H9 (cell line): ENCODE measurements at regions not wholly inside any gene's neighbourhood (a gene's known extent, or its start where the extent isn't known, plus 50 kb on each side); places are given as distances from the start of the nearest gene placed in this dataset.

Source experiments
- DNase-seq: peaks from one replicate; pipeline ENCODE4 v3.0.0-alpha.2; 2017
- H2AFZ ChIP-seq: one replicate; pipeline ENCODE4 v1.6.1; 2013; ENCODE audit warnings: mild to moderate bottlenecking, low read length, control low read depth, moderate library complexity
- H2AK5ac ChIP-seq: 2 replicates; pipeline ENCODE4 v1.6.1; 2013; ENCODE audit warnings: low read length, control low read depth, mixed read lengths; ENCODE audit not compliant: insufficient read length
- H2BK120ac ChIP-seq: one replicate; pipeline ENCODE4 v1.6.1; 2013; ENCODE audit warnings: low read depth, mild to moderate bottlenecking, low read length, control low read depth, inconsistent platforms; ENCODE audit not compliant: poor library complexity, severe bottlenecking
- H2BK12ac ChIP-seq: 2 replicates; pipeline ENCODE4 v1.6.1; 2013; ENCODE audit warnings: low read length, control low read depth, mixed read lengths, low read depth; ENCODE audit not compliant: insufficient read length
- H2BK15ac ChIP-seq: 2 replicates; pipeline ENCODE4 v1.6.1; 2013; ENCODE audit warnings: low read depth, low read length, control low read depth
- H2BK20ac ChIP-seq: one replicate; pipeline ENCODE4 v1.6.1; 2013; ENCODE audit warnings: low read depth, mild to moderate bottlenecking, low read length, control low read depth, inconsistent platforms; ENCODE audit not compliant: poor library complexity, severe bottlenecking
- H2BK5ac ChIP-seq: 2 replicates; pipeline ENCODE4 v1.6.1; 2013; ENCODE audit warnings: low read length, control low read depth, mixed read lengths; ENCODE audit not compliant: insufficient read length
- H3K14ac ChIP-seq: 2 replicates; pipeline ENCODE4 v1.6.1; 2013; ENCODE audit warnings: low read length, control low read depth; ENCODE audit not compliant: insufficient read depth
- H3K18ac ChIP-seq: 2 replicates; pipeline ENCODE4 v1.6.1; 2013; ENCODE audit warnings: low read depth, mild to moderate bottlenecking, mixed read lengths, low read length, control low read depth; ENCODE audit not compliant: insufficient read length
- H3K23ac ChIP-seq: 2 replicates; pipeline ENCODE4 v1.6.1; 2013; ENCODE audit warnings: low read length, control low read depth, mixed read lengths, low read depth; ENCODE audit not compliant: insufficient read length
- H3K23me2 ChIP-seq: 2 replicates; pipeline ENCODE4 v1.6.1; 2013; ENCODE audit warnings: low read depth, mild to moderate bottlenecking, mixed read lengths, low read length, control low read depth; ENCODE audit not compliant: insufficient read length, poor library complexity, severe bottlenecking
- H3K27ac ChIP-seq: 2 replicates; pipeline ENCODE4 v1.5.1; 2013; ENCODE audit warnings: low read length, control low read depth, mixed read lengths, low read depth; ENCODE audit not compliant: insufficient read length
- H3K27me3 ChIP-seq: 2 replicates; pipeline ENCODE4 v1.6.1; 2013; ENCODE audit warnings: low read length, control low read depth, inconsistent platforms; ENCODE audit not compliant: insufficient read depth
- H3K4ac ChIP-seq: 2 replicates; pipeline ENCODE4 v1.6.1; 2013; ENCODE audit warnings: low read depth, mild to moderate bottlenecking, control low read depth, inconsistent platforms, low read length, moderate library complexity
- H3K4me1 ChIP-seq: 2 replicates; pipeline ENCODE4 v1.6.1; 2013; ENCODE audit warnings: low read length, control low read depth, inconsistent platforms; ENCODE audit not compliant: insufficient read depth
- H3K4me2 ChIP-seq: 2 replicates; pipeline ENCODE4 v1.6.1; 2013; ENCODE audit warnings: low read length, control low read depth, mixed read lengths; ENCODE audit not compliant: insufficient read length, insufficient read depth
- H3K56ac ChIP-seq: 2 replicates; pipeline ENCODE4 v1.6.1; 2013; ENCODE audit warnings: low read depth, mild to moderate bottlenecking, mixed read lengths, low read length, control low read depth; ENCODE audit not compliant: insufficient read length
- H3K79me1 ChIP-seq: 2 replicates; pipeline ENCODE4 v1.6.1; 2013; ENCODE audit warnings: low read depth, mild to moderate bottlenecking, moderate library complexity, low read length, control low read depth, inconsistent platforms; ENCODE audit not compliant: insufficient read depth, poor library complexity, severe bottlenecking
- H3K79me2 ChIP-seq: 2 replicates; pipeline ENCODE4 v1.6.1; 2013; ENCODE audit warnings: low read length, control low read depth, inconsistent platforms; ENCODE audit not compliant: insufficient read depth
- H3K9ac ChIP-seq: 2 replicates; pipeline ENCODE4 v1.6.1; 2013; ENCODE audit warnings: low read length, control low read depth, mixed read lengths; ENCODE audit not compliant: insufficient read length; ENCODE audit errors: extremely low read depth
- H3K9me3 ChIP-seq: one replicate; pipeline ENCODE4 v1.6.1; 2013; ENCODE audit warnings: low read depth, low read length, inconsistent platforms; ENCODE audit not compliant: control insufficient read depth
- H3T11ph ChIP-seq: one replicate; pipeline ENCODE4 v1.6.1; 2013; ENCODE audit warnings: mild to moderate bottlenecking, low read length, control low read depth, inconsistent platforms
- H4K20me1 ChIP-seq: one replicate; pipeline ENCODE4 v1.6.1; 2013; ENCODE audit not compliant: control insufficient read depth, insufficient read length, insufficient read depth
- H4K5ac ChIP-seq: 2 replicates; pipeline ENCODE4 v1.6.1; 2013; ENCODE audit warnings: low read depth, mild to moderate bottlenecking, mixed read lengths, low read length, control low read depth; ENCODE audit not compliant: insufficient read length
- H4K8ac ChIP-seq: replicated peaks from 2 replicates; pipeline ENCODE4 v1.6.1; 2013; ENCODE audit warnings: low read length, control low read depth, mixed read lengths, low read depth; ENCODE audit not compliant: insufficient read length
- H4K91ac ChIP-seq: 2 replicates; pipeline ENCODE4 v1.6.1; 2013; ENCODE audit warnings: low read depth, mild to moderate bottlenecking, moderate library complexity, mixed read lengths, low read length, control low read depth; ENCODE audit not compliant: insufficient read length
- H3K27ac Mint-ChIP-seq, 3 experiments: 2 replicates in 2 of 3; 3 replicates in 1 of 3; pipeline ENCODE4 v1.8.0; 2020 to 2021; ENCODE audit warnings: mixed read lengths in 3 of 3, mild to moderate bottlenecking in 1 of 3, moderate library complexity in 1 of 3
- H3K27me3 Mint-ChIP-seq: 2 replicates; pipeline ENCODE4 v1.8.0; 2021; ENCODE audit warnings: low read depth, mild to moderate bottlenecking, moderate library complexity, mixed read lengths
- H3K36me3 Mint-ChIP-seq, 3 experiments: 2 replicates in 2 of 3; 3 replicates in 1 of 3; pipeline ENCODE4 v1.8.0; 2020 to 2021; ENCODE audit warnings: low read depth in 3 of 3, mixed read lengths in 3 of 3; ENCODE audit not compliant: insufficient read depth in 1 of 3
- H3K4me1 Mint-ChIP-seq, 2 experiments: 2 replicates each; pipeline ENCODE4 v1.8.0; 2020; ENCODE audit warnings: mixed read lengths in 2 of 2
- H3K4me3 Mint-ChIP-seq, 2 experiments: 2 replicates in 1 of 2; 3 replicates in 1 of 2; pipeline ENCODE4 v1.8.0; 2020 to 2021; ENCODE audit warnings: mild to moderate bottlenecking in 2 of 2, mixed read lengths in 2 of 2, moderate library complexity in 1 of 2
- H3K9me3 Mint-ChIP-seq, 2 experiments: 2 replicates in 1 of 2; 3 replicates in 1 of 2; pipeline ENCODE4 v1.8.0; 2020; ENCODE audit warnings: mild to moderate bottlenecking in 2 of 2, mixed read lengths in 2 of 2, moderate library complexity in 1 of 2
- CTCF ChIP-seq: fragments of 200-600 bp; sonication (generic); conservative IDR thresholded peaks from 3 replicates; pipeline ENCODE4 v1.8.0; 2021; ENCODE audit warnings: antibody characterized with exemption, mild to moderate bottlenecking
- WGBS: extraction: QIAGEN DNeasy Blood & Tissue Kit; methylation state at CpG from one replicate; pipeline ENCODE4 v1.1.7; 2013; ENCODE audit warnings: missing lambda C conversion rate, low lambda C conversion rate, mixed read lengths; ENCODE audit not compliant: insufficient read length; ENCODE audit errors: extremely low coverage; 5-methylcytosine and 5-hydroxymethylcytosine counted together

GRCh38 chr1:224865510-224865909, 64.0 kb upstream of the DNAH14 start:
- no peak for TF ChIP-seq CTCF
- H3K4me1 Mint-ChIP-seq: no peaks in the 10 kb centered on the region; a peak in 1 of 4 replicates

More at GRCh38 chr1:224865510-224865909, 64.0 kb upstream of the DNAH14 start:
- no peak overlapping the region for H3K14ac ChIP-seq
- H2BK120ac ChIP-seq: no peak overlapping the region
- H2AFZ ChIP-seq: no peak overlapping the region
- no peak for DNase-seq
- no peak overlapping the region for H2BK20ac ChIP-seq
- H3K9ac ChIP-seq: no peak overlapping the region
- H2BK5ac ChIP-seq: no peak overlapping the region
- Mint-ChIP-seq H3K4me3 (no peak overlapping the region), H3K9me3 (peaks cover 3 to 8% of the 10 kb centered on the region in 2 experiments; a peak in 4 of 5 replicates), H3K27ac (no peak overlapping the region), H3K27me3 (no peaks in the 10 kb centered on the region; the same call in 1 of the 2 replicates), H3K36me3 (peaks cover 0 to 2% (median 0%) of the 10 kb centered on the region in 3 experiments; a peak in 2 of 7 replicates)
- no peaks in the 10 kb centered on the region for H3K9me3 ChIP-seq
- no peaks in the 10 kb centered on the region for H4K20me1 ChIP-seq
- H3K23ac ChIP-seq: no peak overlapping the region
- H2AK5ac ChIP-seq: no peak overlapping the region
- no peak overlapping the region for H2BK15ac ChIP-seq
- no peak overlapping the region for H4K91ac ChIP-seq
- H3K79me1 ChIP-seq: no peaks in the 10 kb centered on the region
- no peaks in the 10 kb centered on the region for H3K4me1 ChIP-seq
- no peak overlapping the region for H4K8ac ChIP-seq
- H3K27ac ChIP-seq: no peak overlapping the region
- H3K79me2 ChIP-seq: no peaks in the 10 kb centered on the region
- no peaks in the 10 kb centered on the region for H3K23me2 ChIP-seq
- no peak overlapping the region for H3K18ac ChIP-seq
- no peak overlapping the region for H2BK12ac ChIP-seq
- H3K4me2 ChIP-seq: no peak overlapping the region
- no peak overlapping the region for H3T11ph ChIP-seq
- H3K27me3 ChIP-seq: no peaks in the 10 kb centered on the region
- no peak overlapping the region for H3K4ac ChIP-seq
- no peak overlapping the region for H3K56ac ChIP-seq
- no CpG with 5 or more reads among the region's 1 CpG for WGBS
- no peak overlapping the region for H4K5ac ChIP-seq
